D721Med (cell line): ENCODE measurements at regions not wholly inside any gene's neighbourhood (a gene's known extent, or its start where the extent isn't known, plus 50 kb on each side); places are given as distances from the start of the nearest gene placed in this dataset.
"Not testable (repeated sequence)": the region's sequence is repeated elsewhere in the genome, so short reads cannot be mapped to it uniquely, and the experiment has no call there.

ENCODE experiments used
- DNase-seq: peaks from one replicate; pipeline ENCODE4 v3.0.0; 2011; ENCODE audit warnings: low spot score; ENCODE audit not compliant: insufficient read length
- FAIRE-seq: peaks from 2 replicates; lab custom pipeline; 2011; peaks lifted over from hg19 to GRCh38; lab: Jason Lieb, UNC
- TF ChIP-seq, protein P1 (sequence below): IDR thresholded peaks from 2 replicates; pipeline ENCODE4 v1.5.1; 2012; ENCODE audit warnings: mild to moderate bottlenecking, control low read depth; ENCODE audit not compliant: insufficient read depth; ENCODE audit errors: missing control alignments

DNA sequence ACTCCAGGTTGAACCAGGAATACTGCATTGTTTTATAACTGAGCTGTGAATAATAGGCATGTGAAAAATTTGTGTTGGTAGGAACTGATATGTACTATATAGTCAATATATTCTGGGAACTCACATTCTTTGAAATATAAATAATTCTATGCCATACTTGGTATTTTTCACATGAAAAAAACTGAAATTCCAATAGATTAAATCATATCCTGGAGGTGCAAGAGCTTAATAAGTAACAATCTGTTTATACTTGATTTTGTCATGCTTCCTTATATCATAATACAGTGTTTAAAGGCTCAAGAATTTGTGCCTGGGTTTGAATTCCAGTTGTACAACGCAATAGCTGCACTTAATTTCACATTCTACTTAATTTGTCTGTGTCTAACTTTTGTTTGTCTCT, 387.0 kb downstream of the USP25 start:
- FAIRE-seq (no peak), DNase-seq (no peak)
- TF ChIP-seq, protein P1, sequence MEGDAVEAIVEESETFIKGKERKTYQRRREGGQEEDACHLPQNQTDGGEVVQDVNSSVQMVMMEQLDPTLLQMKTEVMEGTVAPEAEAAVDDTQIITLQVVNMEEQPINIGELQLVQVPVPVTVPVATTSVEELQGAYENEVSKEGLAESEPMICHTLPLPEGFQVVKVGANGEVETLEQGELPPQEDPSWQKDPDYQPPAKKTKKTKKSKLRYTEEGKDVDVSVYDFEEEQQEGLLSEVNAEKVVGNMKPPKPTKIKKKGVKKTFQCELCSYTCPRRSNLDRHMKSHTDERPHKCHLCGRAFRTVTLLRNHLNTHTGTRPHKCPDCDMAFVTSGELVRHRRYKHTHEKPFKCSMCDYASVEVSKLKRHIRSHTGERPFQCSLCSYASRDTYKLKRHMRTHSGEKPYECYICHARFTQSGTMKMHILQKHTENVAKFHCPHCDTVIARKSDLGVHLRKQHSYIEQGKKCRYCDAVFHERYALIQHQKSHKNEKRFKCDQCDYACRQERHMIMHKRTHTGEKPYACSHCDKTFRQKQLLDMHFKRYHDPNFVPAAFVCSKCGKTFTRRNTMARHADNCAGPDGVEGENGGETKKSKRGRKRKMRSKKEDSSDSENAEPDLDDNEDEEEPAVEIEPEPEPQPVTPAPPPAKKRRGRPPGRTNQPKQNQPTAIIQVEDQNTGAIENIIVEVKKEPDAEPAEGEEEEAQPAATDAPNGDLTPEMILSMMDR = no peak

DNA sequence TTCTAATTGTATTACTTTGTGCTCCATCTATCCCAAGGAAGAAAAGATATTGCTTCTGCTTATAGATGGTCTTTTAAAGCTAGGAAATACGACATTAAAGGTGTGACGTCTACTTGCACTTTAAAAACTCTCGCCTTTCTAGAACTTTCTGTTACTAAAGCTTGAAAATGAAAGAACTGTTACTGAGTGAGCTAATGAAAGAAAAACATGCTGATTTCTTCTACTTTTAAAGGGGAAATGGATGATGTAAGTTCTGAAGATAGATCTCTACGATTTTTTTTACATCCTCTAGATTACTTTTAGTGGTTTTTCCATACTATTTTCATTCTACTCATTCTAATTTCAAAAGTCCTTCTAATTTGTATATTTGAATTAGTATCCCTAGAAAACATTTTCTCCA, 387.5 kb downstream of the USP25 start:
- FAIRE-seq (no peak), DNase-seq (no peak)
- TF ChIP-seq, protein P1 = no peak

DNA sequence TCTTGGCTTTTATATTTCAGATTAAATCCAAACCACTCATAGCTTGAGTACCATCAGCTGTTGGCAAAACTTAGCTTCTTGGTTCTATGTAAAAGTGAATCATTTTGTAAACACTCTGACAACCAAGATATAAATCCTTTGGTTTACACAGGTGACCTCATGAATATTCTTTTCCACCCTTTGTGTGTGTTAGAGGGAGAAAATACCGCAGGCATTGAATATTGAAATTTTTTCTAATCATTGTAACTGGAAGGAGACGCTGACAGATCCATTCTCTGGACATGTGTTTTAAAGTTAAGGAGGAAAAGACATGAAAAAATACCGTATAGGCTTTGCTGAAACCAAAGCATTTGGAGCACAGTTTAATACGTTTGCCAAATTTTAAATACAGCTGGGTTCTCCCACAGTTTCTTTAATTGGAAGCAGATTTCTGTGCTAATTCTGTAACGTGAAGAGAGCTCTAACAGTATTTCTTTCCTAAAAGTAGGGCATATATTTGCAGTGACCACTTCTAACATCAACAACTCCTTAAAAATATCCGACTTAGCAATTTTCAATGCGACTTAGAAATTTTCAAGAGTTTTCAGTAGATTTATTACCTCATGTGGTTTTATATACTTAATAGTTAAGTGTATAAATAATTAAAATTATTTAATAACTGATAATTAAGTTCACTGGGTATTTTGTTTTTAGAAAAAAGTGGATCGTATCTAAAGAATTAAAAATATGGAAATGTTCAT, 388.2 kb downstream of the USP25 start:
- DNase-seq (no peak), FAIRE-seq (no peak)
- TF ChIP-seq, protein P1 = no peak

DNA sequence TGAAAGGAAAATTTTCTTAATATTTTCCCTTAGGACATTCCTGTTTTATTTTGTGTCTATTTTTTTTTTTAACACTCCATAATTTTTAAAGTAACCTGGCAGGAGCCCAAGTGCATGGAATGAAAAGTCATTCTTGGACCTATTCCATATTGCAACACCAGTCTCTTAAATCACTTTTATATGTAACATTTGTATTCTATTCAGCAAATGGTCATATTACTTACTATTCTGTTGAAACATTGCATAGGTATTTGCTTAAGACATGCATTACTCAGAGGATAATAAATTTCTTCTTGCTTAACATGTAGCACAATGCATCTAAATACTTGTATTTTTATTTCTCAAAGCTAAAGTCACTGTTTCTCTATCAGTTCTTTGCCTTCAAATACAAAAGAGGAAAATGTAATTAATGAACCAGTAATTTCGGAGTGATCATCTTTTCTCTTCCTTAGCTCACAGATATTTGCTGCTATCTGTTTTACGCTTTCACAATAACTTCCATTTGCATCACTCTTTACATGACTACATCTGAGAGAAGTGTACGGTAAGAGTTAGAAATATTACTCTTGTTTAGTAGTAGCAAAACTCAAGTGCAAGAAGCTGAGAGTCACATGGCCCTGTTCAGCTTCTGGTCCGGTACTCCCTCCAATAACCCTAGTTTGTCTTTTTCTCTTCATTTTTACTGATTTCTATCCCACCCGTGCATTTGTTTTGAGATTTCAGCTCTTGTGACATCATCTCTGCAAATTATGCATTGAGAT, 394.8 kb downstream of the USP25 start:
- FAIRE-seq = no peak
- DNase-seq = no peak

DNA sequence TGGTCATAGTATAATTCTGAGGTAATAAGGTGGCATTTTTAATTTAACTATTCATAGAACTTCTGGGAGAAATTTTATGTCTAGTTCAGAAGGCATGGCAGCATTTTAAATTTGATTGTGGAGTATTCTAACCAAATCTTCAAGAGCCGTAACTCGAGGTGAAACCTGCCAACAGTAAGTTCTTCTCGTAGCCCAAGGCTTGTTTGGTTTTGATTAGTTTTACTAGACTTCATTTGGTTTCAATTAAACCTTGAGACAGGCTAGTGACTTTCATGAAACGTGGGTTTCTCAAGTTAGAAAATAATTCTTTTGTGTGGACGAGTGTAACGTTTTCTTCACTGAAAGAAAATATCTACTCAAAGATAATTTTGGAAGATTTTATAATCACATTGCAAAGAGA, 395.5 kb downstream of the USP25 start:
- TF ChIP-seq, protein P1 = no peak
- DNase-seq = no peak

More for the DNA sequence above, 394.8 kb downstream of the USP25 start:
- TF ChIP-seq, protein P1 = no peak

DNA sequence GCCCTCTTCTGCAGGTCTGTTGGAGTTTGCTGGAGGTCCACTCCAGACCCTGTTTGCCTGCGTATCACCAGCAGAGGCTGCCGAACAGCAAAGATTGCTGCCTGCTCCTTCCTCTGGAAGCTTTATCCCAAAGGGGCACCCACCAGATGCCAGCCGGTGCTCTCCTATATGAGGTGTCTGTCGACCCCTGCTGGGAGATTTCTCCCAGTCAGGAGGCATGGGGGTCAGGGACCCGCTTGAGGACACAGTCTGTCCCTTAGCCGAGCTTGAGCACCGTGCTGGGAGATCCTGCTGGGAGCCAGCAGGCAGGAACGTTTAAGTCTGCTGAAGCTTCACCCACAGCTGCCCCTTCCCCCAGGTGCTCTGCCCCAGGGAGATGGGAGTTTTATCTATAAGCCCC, 402.7 kb downstream of the USP25 start:
- FAIRE-seq, DNase-seq: not testable (repeated sequence)

More for the DNA sequence above, 395.5 kb downstream of the USP25 start:
- no peak for FAIRE-seq

DNA sequence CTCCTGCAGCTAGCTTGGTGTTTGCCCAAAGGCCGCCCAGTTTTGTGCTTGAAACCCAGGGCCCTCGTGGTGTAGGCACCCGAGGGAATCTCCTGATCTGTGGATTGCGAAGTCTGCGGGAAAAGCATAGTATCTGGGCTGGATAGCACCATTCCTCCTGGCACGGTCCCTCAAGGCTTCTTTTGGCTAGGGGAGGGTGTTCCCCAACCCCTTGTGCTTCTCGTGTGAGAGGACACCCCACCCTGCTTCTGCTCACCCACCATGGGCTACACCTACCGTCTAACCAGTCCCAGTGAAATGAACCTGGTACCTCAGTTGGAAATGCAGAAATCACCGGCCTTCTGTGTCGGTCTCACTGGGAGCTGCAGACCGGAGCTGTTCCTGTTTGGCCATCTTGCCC, 403.5 kb downstream of the USP25 start:
- TF ChIP-seq, protein P1 = no peak
- DNase-seq (no peak), FAIRE-seq (no peak)
